GM21423 (cell line): ENCODE measurements at regions not wholly inside any gene's neighbourhood (a gene's known extent, or its start where the extent isn't known, plus 50 kb on each side); places are given as distances from the start of the nearest gene placed in this dataset.

Source experiments
- ATAC-seq: cut with Tn5 transposase; IDR thresholded peaks from one replicate; pipeline ENCODE4 v1.9.1; 2021; ENCODE audit warnings: mild to moderate bottlenecking, moderate library complexity; ENCODE audit not compliant: unreplicated experiment

DNA sequence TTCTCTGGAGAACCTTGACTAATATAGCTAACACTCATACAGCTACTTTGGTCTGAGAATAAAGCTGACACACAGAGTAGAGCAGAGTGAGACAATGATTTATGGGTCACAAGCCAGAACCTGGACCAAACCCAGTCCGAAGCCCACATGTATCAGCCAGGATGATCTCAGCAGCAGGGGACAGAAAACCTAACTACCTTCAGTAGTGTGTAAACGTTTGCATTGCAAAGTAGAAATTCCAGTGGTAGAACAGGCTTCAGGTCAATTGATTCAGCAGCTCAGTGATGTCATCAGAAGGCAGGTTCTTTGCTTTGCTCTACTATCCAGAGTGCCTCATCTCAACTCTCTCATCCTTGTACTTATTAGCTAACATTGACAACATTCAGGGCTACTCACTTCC is 62.5 kb upstream of the PALS2 start:
- no peak for ATAC-seq

DNA sequence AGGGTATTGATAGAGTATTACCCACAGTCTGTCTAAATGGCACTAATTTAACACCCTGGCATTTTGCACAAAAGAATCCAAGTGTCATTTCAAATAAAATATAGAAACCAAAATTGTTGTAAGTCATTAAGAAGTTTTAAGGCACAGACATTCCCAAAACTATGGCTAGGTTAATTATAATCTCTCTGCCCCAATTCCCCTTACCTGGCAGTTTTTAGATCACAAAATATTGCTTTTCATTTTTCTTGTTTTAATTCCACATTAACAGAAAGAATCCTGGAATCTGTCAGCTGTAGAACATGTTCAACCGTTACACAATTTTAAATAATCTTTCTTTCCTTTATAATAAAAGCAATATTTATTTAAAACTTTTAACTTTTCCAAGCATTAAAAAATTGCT is 56.1 kb upstream of the PALS2 start:
- no peak for ATAC-seq

DNA sequence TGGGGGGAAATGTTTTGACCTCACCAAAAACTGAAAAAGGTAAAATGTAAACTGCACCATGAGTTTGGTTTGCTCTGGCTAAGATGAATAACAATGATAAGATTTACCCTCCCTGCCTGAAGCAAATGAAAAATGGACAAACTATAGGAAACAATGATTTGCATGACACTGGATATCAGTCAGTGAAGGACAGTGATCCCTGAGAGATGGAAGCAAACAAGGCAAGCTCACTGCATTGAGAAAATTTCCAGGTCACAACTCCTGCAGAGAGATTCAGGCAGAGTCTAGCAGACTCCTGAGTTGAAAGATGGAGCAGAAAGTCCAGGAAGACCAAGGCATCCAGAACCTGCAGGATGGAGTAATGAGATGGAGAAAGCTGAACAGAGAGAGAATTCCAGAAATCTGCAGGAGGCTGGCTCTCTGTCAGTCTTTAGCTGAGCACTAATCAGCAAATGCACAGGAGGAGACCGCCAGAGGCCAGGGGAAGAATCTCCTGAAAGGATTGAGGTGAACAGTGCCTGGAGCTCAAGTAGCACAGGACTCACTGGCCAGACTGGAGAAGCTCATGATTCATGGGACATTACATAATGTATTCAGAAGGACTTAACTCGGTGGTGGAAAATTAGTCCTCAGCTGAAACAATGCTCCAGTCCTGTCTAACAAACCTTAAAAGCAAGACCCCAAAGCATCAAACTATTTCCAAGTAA is 51.2 kb upstream of the PALS2 start:
- no peak for ATAC-seq
